ENCODE measurements at regions not wholly inside any gene's neighbourhood (a gene's known extent, or its start where the extent isn't known, plus 50 kb on each side); places are given as distances from the start of the nearest gene placed in this dataset.

GRCh38 chr5:34571677-34572041, 84.5 kb upstream of the RAI14 start:
- intact Hi-C loops (cut with DNase I), result no loop called here
- no peak for DNase-seq

DNA sequence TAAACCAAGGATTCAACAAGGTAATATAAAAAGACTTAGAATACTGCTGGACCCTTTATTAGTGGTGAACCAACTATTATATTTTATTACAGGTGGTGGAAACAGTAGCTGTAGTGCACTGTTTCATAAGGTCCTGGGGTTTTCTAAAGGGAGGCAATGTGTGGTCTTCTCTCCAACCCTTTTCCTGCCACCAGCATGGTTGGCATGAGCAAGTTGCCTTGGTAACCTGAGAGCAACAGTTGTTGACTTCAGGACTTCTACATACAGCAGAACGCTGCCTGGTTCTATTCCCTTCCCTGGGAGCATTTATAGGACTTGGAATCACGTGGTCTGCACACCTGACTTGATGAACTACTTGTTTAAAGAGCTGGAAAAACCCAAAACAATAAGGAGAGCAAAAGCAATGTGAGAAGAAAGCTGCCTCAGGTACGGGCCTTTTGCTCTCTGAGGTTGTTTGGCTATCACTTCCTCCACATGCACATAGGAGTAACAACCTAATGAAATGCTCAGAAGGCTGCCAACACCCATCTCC, 81.1 kb upstream of the RAI14 start:
- DNase-seq, result no peak
- intact Hi-C loops (cut with DNase I), result no loop called here

DNA sequence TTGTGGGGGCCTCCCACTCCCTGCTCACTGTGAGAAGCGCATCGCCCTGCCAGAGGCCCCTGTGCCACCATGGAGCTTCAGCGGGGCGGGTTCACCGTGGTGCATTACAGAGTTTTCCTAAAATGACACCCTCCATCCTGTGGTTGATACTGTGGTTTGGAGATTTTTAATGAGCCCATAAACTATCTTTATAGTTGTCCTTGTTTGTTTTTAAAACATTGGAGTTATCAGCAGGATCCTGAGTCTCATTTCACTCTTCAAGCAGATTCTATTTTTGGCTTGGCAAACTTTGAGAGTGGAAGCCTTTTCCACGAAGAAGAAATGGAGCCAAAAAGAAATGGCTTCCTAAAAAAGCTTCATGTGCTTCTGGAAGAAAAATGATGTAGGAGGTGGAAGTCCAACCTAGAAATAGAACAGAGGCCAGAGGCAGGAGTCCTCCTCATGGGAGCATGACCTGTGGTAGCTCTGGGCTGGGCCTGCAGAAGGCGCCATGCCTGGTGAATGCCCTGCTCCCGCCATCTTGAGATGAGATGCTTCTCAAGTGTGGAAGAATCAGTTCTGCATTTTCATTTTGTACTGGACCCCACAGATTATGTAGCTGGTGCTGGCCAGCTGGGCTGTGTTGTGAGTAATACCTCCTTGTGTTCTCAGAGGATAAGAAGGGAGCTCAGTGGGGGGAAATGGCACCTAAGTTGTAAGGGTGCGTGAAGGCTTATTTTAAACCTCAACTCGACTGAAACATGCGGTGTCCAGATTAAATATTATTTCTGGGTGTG, 79.0 kb upstream of the RAI14 start:
- intact Hi-C loops (cut with DNase I), result no loop called here
- peak in 1 of 10 donors; percentile 68 for DNase-seq

DNA sequence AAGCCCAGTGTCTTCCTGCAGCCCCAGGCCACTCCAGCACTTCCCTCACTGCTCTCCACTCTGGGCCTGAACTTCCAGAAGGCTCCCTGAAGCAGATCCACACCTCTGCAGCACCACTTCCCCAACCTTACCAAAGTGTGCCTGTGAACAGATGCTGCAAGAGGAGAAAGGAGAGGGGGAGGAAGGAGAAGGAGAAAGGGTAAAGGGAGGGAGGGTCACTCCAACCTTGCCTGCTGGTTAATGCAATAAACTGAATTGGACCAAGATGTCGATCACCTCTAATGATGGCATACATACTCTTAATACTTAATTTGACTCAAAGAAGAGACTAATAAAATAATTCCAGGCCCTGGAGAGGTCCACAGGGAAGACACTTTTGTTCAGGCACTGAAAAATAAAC, 77.2 kb upstream of the RAI14 start:
- intact Hi-C loops (cut with DNase I), result no loop called here
- no peak for DNase-seq

GRCh38 chr5:34580983-34581382, 75.1 kb upstream of the RAI14 start:
- intact Hi-C loops (cut with DNase I), result no loop called here
- no peak for DNase-seq

GRCh38 chr5:34582371-34582770, 73.8 kb upstream of the RAI14 start:
- no peak for DNase-seq
- intact Hi-C loops (cut with DNase I), result no loop called here

GRCh38 chr5:34583167-34583566, 73.0 kb upstream of the RAI14 start:
- intact Hi-C loops (cut with DNase I), result no loop called here
- no peak for DNase-seq

GRCh38 chr5:34584165-34584564, 72.0 kb upstream of the RAI14 start:
- intact Hi-C loops (cut with DNase I), result no loop called here
- no peak for DNase-seq

DNA sequence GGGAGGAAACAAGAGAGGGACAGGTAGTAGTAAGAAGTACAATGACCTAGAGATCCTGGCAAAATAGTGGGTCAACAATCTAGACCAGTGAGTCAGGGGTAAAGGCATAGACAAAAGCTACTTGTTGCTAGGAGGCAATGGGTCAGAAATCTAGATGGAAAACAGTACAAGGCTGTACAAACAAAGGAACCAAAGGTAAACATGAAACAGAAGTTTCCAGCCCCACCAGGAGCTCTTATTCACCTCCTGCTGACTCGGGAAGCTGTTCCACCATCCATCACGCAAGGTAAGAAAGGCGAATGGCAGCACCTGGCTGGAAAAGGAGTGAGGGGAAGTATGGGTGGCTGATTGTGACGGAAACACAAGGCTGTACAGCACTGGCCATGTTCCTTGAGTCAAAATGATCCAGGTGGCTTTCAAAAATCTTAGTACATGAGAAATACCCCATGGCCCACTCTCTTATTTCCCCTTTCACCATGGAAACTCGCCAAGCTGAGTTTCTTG, 70.5 kb upstream of the RAI14 start:
- intact Hi-C loops (cut with DNase I), result no loop called here
- no peak for DNase-seq

DNA sequence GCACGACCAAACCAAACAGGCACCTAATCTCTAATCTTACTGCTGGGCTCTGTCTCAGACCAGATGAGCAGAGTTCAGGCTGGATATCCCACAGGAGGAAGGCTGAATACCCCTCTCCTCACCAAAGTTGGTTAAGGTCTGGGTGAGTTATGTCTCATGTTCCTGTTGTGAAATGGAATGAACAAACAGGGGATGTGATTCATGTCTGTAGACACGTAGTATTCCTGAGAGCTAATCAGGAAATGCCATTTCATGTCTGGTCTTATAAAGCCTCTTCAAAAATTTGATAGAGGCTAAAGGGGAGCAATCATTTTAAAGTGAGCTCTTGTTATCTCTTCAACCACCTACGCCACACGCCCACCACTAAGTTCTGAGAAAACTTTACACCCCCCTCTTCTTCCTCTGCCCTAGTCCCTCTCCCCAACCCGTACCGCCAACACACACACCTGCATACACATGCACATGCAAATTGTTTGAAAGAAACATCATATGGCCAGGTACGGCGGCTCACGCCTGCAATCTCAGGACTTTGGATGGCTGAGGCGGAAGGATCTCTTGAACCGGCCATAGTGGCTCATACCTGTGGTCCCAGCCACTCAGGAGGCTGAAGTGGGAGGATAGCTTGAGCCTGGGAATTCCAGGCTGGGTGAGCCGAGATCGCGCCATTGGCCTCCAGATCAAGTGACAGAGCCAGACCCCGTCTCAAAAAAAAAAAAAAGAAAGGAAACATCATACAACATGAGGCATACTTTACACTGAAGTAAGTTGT, 69.8 kb upstream of the RAI14 start:
- intact Hi-C loops (cut with DNase I), result no loop called here
- no peak for DNase-seq

DNA sequence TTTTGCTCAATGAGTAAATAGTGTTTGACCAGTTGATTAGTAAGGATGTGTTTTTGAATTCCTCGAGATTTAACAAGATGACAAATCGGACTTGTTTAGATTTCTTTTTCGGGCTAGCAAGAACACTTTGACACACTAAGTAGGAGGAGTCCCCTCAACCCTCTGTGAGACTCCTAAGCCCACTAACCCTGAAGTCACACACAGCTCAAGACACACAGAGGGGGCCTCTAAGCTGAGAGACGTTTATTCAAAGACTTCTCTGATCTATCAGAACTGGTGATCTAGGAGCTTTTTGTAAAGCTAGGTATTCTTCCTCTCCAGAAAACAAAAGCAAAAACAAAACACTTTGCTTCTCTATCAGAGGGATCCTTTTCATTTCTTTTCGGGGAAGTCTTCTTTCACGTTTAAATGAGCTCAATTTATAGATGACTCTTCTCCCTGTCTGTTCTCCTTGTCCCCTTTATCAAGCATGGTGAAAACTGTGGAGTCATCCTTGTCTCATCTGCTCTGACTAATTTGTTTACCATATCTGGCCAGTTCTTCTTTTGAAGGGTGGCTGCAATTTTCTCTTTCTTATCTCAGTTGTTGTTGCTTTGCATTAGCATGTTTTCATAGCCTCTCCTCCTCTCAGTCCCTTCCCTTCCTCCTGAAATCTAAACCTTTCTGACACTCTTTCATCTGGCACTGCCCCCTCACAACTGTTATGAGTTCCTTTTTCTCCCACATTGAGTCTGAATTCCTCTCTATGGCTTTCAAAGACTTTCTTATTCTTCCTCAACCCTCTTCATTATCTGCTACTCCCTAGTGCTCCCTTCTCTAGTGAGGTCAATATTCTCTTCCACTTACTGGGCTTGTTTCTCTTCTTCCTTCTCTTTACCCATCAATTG, 68.5 kb upstream of the RAI14 start:
- no peak for DNase-seq
- intact Hi-C loops (cut with DNase I), result no loop called here

DNA sequence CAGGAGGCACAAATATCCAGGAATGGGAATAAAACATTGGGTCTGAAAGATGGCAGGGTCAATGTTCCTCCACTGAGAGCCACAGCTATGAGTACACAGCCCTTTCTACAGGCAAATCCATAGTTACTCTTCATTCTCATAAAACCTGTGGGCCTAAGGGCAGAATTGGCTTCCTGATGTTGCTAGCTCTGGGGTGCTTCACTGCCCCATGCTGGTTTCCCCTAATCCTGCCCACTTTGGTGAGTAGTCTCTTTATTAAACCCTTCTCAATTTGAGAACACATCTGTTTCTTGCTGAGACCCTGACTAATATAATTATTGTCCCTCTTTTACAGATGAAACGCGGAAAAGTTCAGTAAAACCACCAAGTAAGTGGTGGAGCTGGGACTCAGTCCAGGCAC, 66.3 kb upstream of the RAI14 start:
- intact Hi-C loops (cut with DNase I), result no loop called here
- no peak for DNase-seq

- intact Hi-C loops (cut with DNase I), result no loop called here
- DNase-seq, result peak in 4 of 10 donors; percentile 8 to 69 (median 26)
Measured at GRCh38 chr5:34591723-34592122, 64.4 kb upstream of the RAI14 start.

DNA sequence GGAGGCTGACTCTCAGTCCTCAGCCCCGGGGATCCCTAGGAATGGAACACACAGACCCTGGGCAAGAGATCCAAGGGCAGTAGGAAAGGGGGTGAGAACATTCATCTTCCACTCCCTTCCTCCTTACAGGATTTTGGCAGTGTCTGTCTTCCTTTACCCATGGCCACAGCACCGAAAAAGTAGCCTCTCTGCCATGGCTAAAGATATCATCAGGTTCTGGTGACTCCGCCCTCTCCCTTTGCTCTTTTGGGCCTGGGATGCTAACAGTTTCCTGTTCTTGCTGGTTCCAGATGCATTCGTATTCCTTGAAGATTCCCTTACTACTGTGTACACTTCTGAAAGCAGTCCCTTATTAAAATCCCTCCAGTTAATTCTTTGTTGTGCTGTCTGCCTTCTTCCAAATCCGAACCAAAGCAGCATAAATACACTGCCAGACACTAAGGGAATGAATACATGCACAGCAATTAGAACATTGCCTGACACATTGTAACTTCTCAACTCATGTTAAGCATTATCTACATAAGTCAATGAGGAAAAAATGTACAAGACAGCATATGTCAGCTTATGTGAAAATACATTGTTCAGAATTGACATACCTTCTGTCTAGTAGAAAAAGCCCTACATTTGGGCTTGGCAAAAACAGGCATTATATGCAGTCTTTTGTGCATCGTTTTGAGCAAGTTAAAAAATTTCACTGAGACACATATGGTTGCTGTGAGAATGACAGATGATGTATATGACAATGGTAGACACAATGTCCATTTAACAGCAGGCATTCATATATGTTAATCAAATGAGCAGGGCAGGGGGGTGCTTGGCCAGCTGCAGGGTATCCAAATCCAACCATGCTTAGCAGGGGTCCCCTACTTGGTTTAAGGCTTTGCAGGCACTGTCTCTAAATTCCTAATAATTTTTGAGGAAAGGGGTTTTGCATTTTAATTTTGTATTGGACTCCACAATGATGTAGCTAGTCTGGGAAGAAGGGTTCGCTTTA, 58.8 kb upstream of the RAI14 start:
- no peak for DNase-seq
- intact Hi-C loops (cut with DNase I), result no loop called here

DNA sequence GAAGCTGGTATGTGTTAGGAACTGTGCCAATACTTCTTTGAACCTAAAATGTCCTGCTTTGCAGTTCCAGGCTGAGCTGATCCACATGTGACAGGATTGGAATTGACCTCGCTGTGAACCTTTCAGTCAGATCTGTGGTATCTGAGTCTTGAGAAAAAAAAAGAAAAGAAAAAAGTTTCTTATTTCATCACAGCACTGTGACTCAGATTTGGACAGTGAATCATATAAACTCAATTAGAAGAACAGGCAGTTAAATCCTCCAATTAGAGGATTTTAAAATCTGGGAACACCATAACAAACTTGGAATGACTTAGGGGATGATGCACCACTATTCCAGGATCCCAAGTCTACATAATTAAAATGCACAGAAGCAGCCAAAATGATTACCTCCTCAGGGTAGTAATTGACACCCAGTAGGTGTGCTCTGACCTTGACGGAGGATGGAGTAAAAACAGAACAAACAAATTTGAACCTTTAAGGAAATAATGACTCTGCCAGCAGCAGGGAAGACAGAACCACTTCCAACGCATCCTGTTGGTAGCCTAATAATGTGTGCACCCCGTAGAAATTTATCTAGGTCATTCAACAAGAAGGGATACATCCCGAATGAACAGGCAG, 57.8 kb upstream of the RAI14 start:
- intact Hi-C loops (cut with DNase I), result no loop called here
- no peak for DNase-seq

GRCh38 chr5:34599471-34600117, 56.5 kb upstream of the RAI14 start:
- no peak for DNase-seq
- intact Hi-C loops (cut with DNase I), result no loop called here

GRCh38 chr5:34600118-34600493, 56.0 kb upstream of the RAI14 start:
- no peak for DNase-seq
- intact Hi-C loops (cut with DNase I), result no loop called here

DNA sequence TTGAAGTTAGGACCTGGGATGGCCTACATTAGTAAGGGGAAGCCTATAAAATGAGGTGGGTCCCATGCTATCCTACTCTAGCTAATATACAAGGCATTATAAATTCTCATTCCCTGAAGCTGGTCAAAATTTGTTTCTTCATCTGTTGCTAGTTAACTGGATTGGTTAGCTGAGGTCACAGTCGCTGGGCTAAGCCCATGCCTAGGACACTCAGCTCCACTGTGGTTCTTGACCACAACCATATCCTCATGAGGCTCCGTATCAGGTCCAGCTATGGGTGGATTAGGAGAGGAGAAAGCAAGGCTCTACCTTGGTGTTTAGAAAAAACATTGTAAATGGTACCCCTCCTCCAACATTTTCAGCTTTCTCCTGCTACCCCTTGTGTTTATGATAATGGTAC, 52.8 kb upstream of the RAI14 start:
- intact Hi-C loops (cut with DNase I), result no loop called here
- no peak for DNase-seq

All from posterior cingulate gyrus (tissue), 11 donors.